G401 (cell line): ENCODE measurements at regions not wholly inside any gene's neighbourhood (a gene's known extent, or its start where the extent isn't known, plus 50 kb on each side); places are given as distances from the start of the nearest gene placed in this dataset.

Experiments
- DNase-seq: peaks from one replicate; pipeline ENCODE4 v3.0.0-alpha.2; 2015; ENCODE audit warnings: low spot score
- in situ Hi-C: cut with HindIII; loops from 2 replicates; pipeline ENCODE4 v1.10.0; 2016; ENCODE audit warnings: low sequenced_read_pairs, mixed read lengths

GRCh38 chr4:71259911-71260331 is 78.9 kb upstream of the SLC4A4 start:
- in situ Hi-C loops, result no loop called here
- DNase-seq, result no peak

- no peak for DNase-seq
- in situ Hi-C loops, result no loop called here
Observed at GRCh38 chr4:71260544-71260943, 78.3 kb upstream of the SLC4A4 start.

- in situ Hi-C loops, result no loop called here
- peak; percentile 81 for DNase-seq
Observed at GRCh38 chr4:71261001-71261400, 77.8 kb upstream of the SLC4A4 start.

- in situ Hi-C loops, result no loop called here
- no peak for DNase-seq
Observed at GRCh38 chr4:71261633-71262121, 77.1 kb upstream of the SLC4A4 start.

GRCh38 chr4:71262161-71262560 is 76.7 kb upstream of the SLC4A4 start:
- no peak for DNase-seq
- in situ Hi-C loops, result no loop called here

GRCh38 chr4:71266090-71266794 is 72.6 kb upstream of the SLC4A4 start:
- DNase-seq, result no peak
- in situ Hi-C loops, result no loop called here

- DNase-seq, result no peak
- in situ Hi-C loops, result no loop called here
Observed at GRCh38 chr4:71267244-71267643, 71.6 kb upstream of the SLC4A4 start.

GRCh38 chr4:71268166-71268565 is 70.7 kb upstream of the SLC4A4 start:
- no peak for DNase-seq
- in situ Hi-C loops, result no loop called here

- DNase-seq, result no peak
- in situ Hi-C loops, result no loop called here
Observed at GRCh38 chr4:71269233-71269632, 69.6 kb upstream of the SLC4A4 start.

- no peak for DNase-seq
- in situ Hi-C loops, result no loop called here
Observed at GRCh38 chr4:71270901-71271300, 67.9 kb upstream of the SLC4A4 start.

- DNase-seq, result no peak
- in situ Hi-C loops, result no loop called here
Observed at GRCh38 chr4:71272976-71273375, 65.8 kb upstream of the SLC4A4 start.

GRCh38 chr4:71275004-71275403 is 63.8 kb upstream of the SLC4A4 start:
- in situ Hi-C loops, result no loop called here
- no peak for DNase-seq

GRCh38 chr4:71275570-71275969 is 63.2 kb upstream of the SLC4A4 start:
- DNase-seq, result no peak
- in situ Hi-C loops, result no loop called here

GRCh38 chr4:71277353-71277752 is 61.5 kb upstream of the SLC4A4 start:
- in situ Hi-C loops, result no loop called here
- DNase-seq, result no peak

GRCh38 chr4:71283642-71284257 is 55.1 kb upstream of the SLC4A4 start:
- in situ Hi-C loops, result no loop called here
- DNase-seq, result no peak

- in situ Hi-C loops, result no loop called here
Observed at GRCh38 chr4:71287305-71287704, 51.5 kb upstream of the SLC4A4 start.

GRCh38 chr4:71288875-71289274 is 49.9 kb upstream of the SLC4A4 start:
- DNase-seq, result no peak
- in situ Hi-C loops, result no loop called here

More at GRCh38 chr4:71287305-71287704, 51.5 kb upstream of the SLC4A4 start:
- no peak for DNase-seq
